Ovary (tissue), 3 donors: ENCODE measurements at regions not wholly inside any gene's neighbourhood (a gene's known extent, or its start where the extent isn't known, plus 50 kb on each side); places are given as distances from the start of the nearest gene placed in this dataset.

Experiments used
- EP300 ChIP-seq: sonication (generic); formaldehyde crosslinking; IDR thresholded peaks from one replicate; pipeline ENCODE4 v1.6.1; 2017; ENCODE audit warnings: antibody characterized with exemption
- TF ChIP-seq, protein P1 (sequence below), 3 donors: fragments of 450-650 bp in 2 of 3; fragments of 200-600 bp in 1 of 3; IDR thresholded peaks; one replicate each; pipeline versions ENCODE4 v1.5.1 to v1.8.0; 2016 to 2022; ENCODE audit warnings: antibody characterized with exemption in 3 of 3, mild to moderate bottlenecking in 1 of 3
- donor health status: DM: no; HTN: no; CAD: no.

DNA sequence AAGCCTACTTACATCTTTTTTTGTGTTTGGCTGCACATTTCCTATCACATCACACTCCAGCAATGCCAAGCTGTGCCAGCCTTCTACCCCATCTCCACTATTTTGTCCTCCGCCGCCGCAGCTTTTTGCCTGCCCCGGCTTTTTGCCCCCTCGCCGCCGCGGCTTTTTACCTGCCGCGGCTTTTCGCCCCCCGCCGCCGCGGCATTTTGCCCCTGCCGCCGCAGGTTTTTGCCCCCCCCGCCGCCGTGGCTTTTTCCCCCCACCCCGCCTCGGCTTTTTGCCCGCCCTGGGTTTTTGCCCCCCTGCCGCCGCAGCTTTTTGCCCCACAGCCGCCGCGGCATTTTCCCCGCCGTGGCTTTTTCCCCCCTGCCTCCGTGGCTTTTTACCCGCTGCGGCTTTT lies 506.0 kb downstream of the ZNF37A start:
- TF ChIP-seq EP300: no peak
- TF ChIP-seq, protein P1, sequence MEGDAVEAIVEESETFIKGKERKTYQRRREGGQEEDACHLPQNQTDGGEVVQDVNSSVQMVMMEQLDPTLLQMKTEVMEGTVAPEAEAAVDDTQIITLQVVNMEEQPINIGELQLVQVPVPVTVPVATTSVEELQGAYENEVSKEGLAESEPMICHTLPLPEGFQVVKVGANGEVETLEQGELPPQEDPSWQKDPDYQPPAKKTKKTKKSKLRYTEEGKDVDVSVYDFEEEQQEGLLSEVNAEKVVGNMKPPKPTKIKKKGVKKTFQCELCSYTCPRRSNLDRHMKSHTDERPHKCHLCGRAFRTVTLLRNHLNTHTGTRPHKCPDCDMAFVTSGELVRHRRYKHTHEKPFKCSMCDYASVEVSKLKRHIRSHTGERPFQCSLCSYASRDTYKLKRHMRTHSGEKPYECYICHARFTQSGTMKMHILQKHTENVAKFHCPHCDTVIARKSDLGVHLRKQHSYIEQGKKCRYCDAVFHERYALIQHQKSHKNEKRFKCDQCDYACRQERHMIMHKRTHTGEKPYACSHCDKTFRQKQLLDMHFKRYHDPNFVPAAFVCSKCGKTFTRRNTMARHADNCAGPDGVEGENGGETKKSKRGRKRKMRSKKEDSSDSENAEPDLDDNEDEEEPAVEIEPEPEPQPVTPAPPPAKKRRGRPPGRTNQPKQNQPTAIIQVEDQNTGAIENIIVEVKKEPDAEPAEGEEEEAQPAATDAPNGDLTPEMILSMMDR (IDR thresholded peaks at IDR 0.05): no peak
